NCI-H345 treated with DMSO at 0.1 percent for 48 hours (cell line): ENCODE measurements at regions not wholly inside any gene's neighbourhood (a gene's known extent, or its start where the extent isn't known, plus 50 kb on each side); places are given as distances from the start of the nearest gene placed in this dataset.

Experiments used
- DNase-seq: peaks from one replicate; lab custom pipeline; 2025; ENCODE audit not compliant: unreplicated experiment; lab: John Stamatoyannopoulos, UW

DNA sequence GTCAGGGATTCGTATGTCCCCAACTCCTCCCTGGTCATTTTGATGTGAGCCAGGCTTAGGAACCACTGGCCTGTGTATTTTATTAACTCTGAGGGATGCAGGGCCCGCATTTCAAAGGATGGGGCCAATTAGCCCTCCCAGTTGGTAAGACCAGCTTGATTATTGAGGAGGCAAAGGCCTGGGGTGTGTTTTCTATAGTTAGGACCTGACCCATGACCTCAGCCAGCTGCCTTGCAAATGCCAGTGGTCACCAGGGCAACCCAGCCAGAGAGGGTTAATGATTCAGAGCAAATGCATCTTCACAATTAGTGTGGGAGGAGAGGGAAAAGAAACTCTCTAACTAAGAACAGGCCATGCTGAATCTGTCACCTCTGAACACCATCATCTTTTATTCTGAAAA, 835.4 kb downstream of the MAFB start:
- DNase-seq: no peak

DNA sequence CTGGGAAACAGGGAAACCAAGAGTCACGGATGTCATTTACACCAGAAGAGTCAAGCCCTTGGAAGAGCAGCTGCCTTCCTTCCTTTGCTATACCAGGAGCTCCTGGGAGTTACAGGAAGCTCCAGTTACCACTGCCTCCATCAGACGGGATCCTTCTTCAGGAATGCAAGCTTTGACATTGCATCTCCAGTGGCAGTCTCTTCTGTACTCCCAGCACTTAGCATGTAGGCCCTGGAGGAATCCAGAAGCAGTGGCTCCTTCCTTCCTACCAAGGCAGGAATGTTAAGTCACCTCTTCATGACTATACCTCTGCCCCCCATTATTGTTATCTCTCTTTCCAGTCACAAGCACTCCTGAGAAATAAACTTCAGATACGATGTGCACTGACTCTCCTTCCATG, 836.0 kb downstream of the MAFB start:
- no peak for DNase-seq

GRCh38 chr20:39851459-39851858, 837.6 kb downstream of the MAFB start:
- no peak for DNase-seq

DNA sequence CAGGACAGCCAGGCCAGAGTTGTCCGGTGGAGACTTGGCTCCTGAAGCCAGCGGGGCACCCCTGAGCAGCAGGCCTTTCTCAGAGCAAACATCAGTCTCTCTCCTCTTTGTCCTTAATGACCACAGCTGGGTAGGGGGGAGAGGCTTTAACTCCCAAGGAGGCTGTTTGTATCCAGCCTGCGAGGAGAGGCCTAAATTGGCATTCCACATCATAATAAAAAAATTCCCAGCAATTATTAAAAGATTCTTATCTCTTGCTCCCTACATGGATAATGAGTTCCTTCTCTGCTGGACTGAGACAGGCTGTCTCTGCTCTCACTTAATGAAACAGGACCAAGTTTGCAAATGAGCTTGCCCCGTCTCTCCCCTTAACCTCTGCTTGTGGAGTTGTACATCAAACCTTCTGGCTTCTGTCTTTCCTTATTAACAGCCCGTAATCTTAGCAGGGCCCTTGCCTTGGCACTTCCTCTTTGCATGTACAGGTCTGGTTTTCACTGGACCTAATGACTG, 838.2 kb downstream of the MAFB start:
- DNase-seq: no peak

DNA sequence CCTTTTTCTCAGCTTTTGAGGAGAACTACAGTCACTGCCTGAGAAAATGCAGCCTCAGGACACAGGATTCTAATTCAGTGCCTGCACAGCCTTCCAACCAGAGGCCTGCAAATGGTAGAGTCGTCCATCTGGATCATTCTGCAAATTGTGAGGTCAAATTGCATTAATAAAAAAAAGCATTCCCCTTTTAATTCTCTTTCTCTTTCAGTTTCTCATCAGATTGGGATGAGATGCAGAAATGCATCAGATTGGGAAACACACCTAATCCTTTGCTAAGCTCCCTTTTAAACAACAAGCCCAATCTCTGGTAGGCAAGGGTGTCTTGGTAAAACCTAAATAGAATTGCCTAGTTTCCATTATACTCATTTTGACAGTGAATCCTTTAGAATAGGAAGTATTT, 838.8 kb downstream of the MAFB start:
- no peak for DNase-seq

- no peak for DNase-seq
These were observed 839.4 kb downstream of the MAFB start for GRCh38 chr20:39849664-39850063.

DNA sequence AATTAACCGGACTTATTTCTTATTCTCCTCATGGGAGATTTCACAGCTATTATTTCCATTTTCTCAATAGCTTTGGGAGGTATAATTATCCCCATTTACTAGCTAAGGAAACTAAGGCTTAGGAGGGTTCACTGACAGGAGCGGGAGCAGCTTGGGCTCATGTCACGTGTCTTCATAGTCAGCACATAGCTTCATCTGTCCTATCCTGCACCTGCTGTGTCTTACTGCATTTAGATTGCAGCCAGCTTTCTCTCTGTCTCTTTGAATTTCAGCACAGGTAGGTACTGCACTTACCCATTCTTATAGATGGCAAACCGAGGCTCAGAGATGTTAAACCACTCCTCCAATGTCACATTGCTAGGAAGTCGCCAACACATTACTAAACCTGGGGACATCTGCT, 839.9 kb downstream of the MAFB start:
- no peak for DNase-seq

DNA sequence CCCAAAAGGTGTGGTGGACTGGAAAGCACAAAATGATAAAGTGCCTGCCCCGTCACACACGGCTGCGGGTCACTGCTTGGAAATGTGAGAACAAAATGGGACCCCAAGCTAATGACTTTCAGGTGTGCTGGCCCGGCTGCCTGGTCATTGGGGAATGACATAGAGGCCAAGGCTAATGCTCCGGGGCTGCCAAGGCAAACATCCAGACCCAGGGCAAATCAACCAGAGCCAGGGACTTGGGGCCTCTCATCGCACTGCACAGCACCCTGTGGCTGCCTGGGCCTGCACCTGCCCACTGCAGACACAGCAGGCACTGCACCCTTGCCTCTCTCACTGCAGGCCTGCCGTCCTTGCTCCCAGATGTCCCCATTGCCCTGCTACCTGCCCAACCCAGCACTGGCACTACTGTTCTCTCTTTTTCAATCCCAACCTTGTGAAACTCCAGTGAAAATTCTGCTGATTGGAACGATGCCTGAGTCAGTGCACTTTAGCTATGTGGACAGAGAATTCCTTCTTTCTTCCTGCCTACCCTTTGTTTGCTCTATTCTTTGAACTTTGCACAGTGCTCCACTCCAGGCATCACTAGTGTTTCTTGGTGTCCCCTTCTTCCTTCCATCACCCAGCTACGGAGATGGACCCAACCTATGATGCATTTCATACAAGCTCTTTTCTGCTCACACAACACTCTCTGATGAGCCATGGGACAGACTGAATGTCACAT, 849.5 kb downstream of the MAFB start:
- DNase-seq: no peak

GRCh38 chr20:39837561-39837960, 851.5 kb downstream of the MAFB start:
- DNase-seq: no peak

GRCh38 chr20:39835130-39835842, 853.8 kb downstream of the MAFB start:
- DNase-seq: no peak

GRCh38 chr20:39830903-39831302, 858.1 kb downstream of the MAFB start:
- no peak for DNase-seq

DNA sequence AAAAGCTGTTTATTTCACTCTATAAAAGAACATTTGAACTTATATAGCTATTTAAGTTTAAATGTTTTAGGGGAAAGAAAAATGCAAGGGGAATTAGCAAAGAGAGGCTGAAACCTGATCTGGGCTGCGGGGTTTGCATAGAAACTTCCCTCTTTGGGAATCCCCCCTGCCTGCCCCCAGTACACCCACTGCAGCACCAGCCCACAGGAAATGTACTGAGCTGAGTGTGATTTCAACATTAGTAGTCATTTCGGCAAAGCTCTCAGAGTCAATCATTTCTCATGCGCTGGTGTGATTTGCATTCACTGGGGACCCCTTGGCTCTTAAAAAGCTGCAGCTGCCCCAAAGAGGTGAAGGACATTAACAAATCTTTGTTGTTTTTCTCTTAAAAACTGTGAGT, 859.4 kb downstream of the MAFB start:
- no peak for DNase-seq

DNA sequence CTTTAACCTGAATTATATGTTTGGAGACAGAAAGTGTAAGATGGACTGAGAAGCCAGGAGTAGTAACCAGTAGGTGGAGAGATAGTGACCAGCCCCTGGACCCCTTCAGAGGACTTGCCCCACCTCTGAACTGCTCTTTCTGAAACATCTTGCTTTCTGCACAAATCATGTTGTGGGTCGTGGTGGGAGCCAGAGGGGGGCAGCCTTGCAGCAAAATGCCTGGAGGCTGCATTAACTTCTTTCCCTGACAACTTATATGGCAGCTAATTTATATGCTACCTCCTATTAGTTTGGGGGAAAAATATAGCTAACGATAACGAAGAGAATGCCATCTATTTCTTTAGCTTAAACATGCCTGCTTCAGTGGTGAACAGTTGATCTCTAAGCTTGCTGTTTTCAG, 859.8 kb downstream of the MAFB start:
- no peak for DNase-seq

DNA sequence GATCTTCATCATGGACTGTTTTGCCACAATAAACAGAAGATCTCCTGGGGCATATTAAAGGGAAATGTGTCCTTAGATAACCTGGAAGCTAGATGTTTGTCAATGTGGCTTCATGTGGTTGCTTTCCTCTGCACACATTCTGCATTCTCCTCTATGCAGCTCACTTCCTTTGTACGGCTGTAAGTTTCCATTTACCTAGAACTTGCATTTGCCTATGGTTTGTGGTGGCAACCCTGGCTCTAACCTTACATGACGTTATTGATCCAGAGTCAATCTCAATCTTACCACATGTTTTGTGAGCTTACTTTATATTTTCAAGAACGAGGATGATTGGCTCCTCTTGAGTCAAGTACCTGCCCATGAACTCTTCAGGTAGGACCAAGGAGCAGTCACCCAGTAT, 863.1 kb downstream of the MAFB start:
- no peak for DNase-seq

GRCh38 chr20:39825524-39825923, 863.4 kb downstream of the DHX35 start:
- DNase-seq: no peak

- DNase-seq: no peak
These were observed 861.1 kb downstream of the DHX35 start for GRCh38 chr20:39823224-39823623.

- DNase-seq: no peak
These were observed 860.5 kb downstream of the DHX35 start for GRCh38 chr20:39822667-39823066.

DNA sequence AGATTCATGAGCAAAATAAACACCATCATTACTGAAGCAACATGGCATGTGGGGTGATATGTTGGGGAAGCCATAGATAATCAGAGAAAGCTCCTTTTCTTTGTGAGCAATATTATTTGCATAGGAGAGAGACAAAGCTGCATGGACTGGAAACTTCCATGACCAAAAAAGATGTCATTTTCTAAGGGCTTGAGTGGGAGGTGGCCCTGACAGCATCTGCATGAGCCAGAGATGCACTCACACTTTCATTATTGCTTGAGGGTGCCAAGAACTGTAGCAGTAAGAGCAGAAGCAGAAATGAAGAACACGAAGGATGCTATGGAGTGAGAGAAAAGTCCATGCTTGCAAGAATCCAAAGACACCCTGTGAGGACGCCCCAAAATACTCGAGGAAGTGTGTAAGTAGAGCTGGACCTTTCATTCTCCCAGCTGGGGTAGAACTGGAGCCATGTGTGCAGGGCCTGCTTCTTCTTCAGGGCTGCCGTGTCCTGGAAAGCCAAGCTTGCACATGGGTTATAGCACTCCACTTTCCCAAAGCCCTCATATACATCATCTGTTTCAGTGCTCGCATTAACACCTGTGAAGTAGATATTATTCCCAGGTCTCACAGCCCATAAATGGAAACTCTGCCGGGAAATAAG, 851.2 kb downstream of the DHX35 start:
- no peak for DNase-seq

- no peak for DNase-seq
These were observed 850.0 kb downstream of the DHX35 start for GRCh38 chr20:39812116-39812515.

GRCh38 chr20:39810309-39810708, 848.2 kb downstream of the DHX35 start:
- no peak for DNase-seq

DNA sequence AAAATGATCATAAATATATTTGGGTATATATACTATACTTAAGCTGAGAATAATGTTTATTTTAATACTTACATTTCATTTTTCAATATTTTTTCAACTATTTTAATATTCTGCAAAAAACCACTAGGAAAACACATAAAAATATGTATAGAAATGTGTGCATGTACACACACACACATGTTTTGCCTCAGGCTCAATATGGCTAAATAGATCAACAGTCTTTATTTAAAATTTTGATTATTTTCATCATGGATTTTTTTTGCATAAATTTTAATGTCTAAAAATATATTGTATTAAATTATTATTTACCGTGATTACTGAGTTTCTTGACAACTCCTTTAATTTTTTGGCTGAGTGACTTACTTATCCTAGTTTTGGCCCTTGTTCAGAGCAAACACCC, 846.5 kb downstream of the DHX35 start:
- no peak for DNase-seq

DNA sequence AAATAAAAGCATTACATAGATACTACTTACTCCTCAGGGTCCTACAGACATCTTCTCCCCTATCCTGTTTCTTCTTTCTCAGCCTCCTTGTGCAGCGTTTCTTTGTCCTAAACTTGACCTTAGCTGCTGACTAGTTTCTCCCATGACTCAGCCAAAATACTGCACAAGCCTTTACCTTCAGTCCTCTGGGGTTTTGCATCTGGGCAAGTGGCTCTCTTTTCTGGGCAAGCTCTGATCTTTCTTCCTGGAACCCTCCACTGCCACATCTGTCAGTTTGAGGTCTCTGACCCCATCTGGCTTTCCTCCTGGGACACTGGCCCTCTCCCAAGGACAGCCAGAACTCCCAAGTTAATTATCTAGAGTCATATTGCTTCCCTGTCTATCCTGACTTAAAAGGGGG, 838.4 kb downstream of the DHX35 start:
- DNase-seq: no peak
